Tibial artery (tissue), 4 donors: ENCODE measurements at regions not wholly inside any gene's neighbourhood (a gene's known extent, or its start where the extent isn't known, plus 50 kb on each side); places are given as distances from the start of the nearest gene placed in this dataset.

Experiments
- DNase-seq, 2 donors: peaks; one replicate each; pipeline ENCODE4 v3.0.0-alpha.2; 2019
- H3K27ac ChIP-seq, 2 donors: fragments of 200-600 bp; sonication (generic) in 1 of 2; 1 replicate in 1 of 2; 2 replicates in 1 of 2; pipeline ENCODE4 v1.5.1; 2018 to 2019; ENCODE audit warnings: mild to moderate bottlenecking in 1 of 2
- H3K27me3 ChIP-seq, 2 donors: fragments of 200-600 bp; sonication (generic) in 1 of 2; one replicate each; pipeline versions ENCODE4 v1.5.1 to v1.6.0; 2016 to 2019
- H3K36me3 ChIP-seq, 3 donors: fragments of 200-600 bp; sonication (generic) in 2 of 3; one replicate each; pipeline ENCODE4 v1.5.1; 2016 to 2019; ENCODE audit warnings: mild to moderate bottlenecking in 2 of 3
- H3K4me1 ChIP-seq, 4 donors: fragments of 200-600 bp; sonication (generic) in 2 of 4; 1 replicate in 3 of 4; 2 replicates in 1 of 4; pipeline ENCODE4 v1.5.1; 2016 to 2019
- H3K4me3 ChIP-seq, 2 donors: fragments of 200-600 bp; sonication (generic) in 1 of 2; 1 replicate in 1 of 2; 2 replicates in 1 of 2; pipeline ENCODE4 v1.5.1; 2018 to 2019; ENCODE audit warnings: mild to moderate bottlenecking in 2 of 2
- H3K9me3 ChIP-seq, 3 donors: fragments of 200-600 bp; sonication (generic) in 1 of 3; one replicate each; pipeline ENCODE4 v1.5.1; 2016 to 2019
- intact Hi-C: fragments of 100-400 bp; cut with DNase I; formaldehyde crosslinking; loops from one replicate; pipeline ENCODE4 v1.15.0; 2023; ENCODE audit warnings: low total_unique reads
- TF ChIP-seq, protein P1 (sequence below), 2 experiments: fragments of 200-600 bp in 1 of 2; fragments of 450-650 bp in 1 of 2; IDR thresholded peaks; one replicate each; pipeline ENCODE4 v1.5.1; 2017 to 2019; ENCODE audit warnings: antibody characterized with exemption in 2 of 2, mild to moderate bottlenecking in 1 of 2, moderate library complexity in 1 of 2

GRCh38 chr3:36124118-36124796, 256.0 kb upstream of the STAC start:
- no peak for DNase-seq
- Histone ChIP-seq H3K9me3 (peaks cover 0 to 6% (median 5%) of the 10 kb centered on the region in 3 donors), H3K4me1 (no peaks in the 10 kb centered on the region), H3K36me3 (no peaks in the 10 kb centered on the region), H3K4me3 (no peak overlapping the region), H3K27ac (no peak overlapping the region), H3K27me3 (no peaks in the 10 kb centered on the region)
- TF ChIP-seq, protein P1, sequence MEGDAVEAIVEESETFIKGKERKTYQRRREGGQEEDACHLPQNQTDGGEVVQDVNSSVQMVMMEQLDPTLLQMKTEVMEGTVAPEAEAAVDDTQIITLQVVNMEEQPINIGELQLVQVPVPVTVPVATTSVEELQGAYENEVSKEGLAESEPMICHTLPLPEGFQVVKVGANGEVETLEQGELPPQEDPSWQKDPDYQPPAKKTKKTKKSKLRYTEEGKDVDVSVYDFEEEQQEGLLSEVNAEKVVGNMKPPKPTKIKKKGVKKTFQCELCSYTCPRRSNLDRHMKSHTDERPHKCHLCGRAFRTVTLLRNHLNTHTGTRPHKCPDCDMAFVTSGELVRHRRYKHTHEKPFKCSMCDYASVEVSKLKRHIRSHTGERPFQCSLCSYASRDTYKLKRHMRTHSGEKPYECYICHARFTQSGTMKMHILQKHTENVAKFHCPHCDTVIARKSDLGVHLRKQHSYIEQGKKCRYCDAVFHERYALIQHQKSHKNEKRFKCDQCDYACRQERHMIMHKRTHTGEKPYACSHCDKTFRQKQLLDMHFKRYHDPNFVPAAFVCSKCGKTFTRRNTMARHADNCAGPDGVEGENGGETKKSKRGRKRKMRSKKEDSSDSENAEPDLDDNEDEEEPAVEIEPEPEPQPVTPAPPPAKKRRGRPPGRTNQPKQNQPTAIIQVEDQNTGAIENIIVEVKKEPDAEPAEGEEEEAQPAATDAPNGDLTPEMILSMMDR (IDR thresholded peaks at IDR 0.05), result no peak
- intact Hi-C loops, result no loop called here

DNA sequence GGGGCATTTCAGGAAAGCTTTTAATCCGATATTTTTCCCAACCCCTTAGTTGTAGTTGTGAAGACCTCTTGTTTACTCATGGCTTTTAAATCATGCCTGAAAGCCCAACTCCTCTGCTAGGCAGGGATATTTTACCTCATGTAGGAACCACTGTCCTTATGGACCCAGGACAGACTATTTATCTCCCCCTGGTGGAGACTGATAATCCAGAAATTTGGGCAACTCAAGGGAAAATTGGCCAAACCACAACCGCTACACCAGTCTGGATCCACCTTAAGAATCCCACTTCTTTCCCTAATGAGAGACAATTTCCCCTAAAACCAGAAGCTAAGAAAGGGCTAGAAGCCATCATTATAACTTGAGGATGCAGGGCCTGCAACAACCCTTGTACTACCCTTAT, 248.1 kb upstream of the STAC start:
- TF ChIP-seq, protein P1 (IDR thresholded peaks at IDR 0.05), result no peak
- Histone ChIP-seq H3K9me3 (peaks cover 0 to 5% (median 0%) of the 10 kb centered on the region in 3 donors), H3K4me1 (no peaks in the 10 kb centered on the region), H3K27me3 (no peaks in the 10 kb centered on the region), H3K27ac (no peak overlapping the region), H3K4me3 (no peak overlapping the region), H3K36me3 (no peaks in the 10 kb centered on the region)
- intact Hi-C loops, result no loop called here
- no peak for DNase-seq

DNA sequence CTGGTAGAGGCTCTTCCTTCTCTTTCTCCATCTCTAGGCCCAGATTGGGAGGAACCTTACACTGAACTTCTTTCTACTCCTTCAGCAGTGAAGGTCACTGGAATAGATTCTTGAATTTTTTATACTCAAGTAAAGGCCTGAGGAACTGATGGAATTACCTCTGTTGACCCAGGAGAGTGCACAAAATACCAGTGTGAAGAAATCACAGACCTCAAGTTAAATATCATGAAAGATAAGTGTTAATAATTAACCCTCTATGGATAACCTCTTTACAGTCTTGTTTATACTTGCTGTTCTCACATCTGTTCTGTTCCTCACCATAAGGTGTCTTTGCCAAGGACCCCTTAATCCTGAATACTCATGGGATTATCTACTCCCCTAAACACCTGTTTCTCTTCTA, 244.4 kb upstream of the STAC start:
- TF ChIP-seq, protein P1 (IDR thresholded peaks at IDR 0.05), result no peak
- DNase-seq, result no peak
- H3K27me3 ChIP-seq, result no peaks in the 10 kb centered on the region
- no peaks in the 10 kb centered on the region for H3K4me1 ChIP-seq
- no peaks in the 10 kb centered on the region for H3K9me3 ChIP-seq
- H3K4me3 ChIP-seq, result no peak overlapping the region
- intact Hi-C loops, result no loop called here
- no peak overlapping the region for H3K27ac ChIP-seq
- no peaks in the 10 kb centered on the region for H3K36me3 ChIP-seq

- Histone ChIP-seq H3K27ac (no peak overlapping the region), H3K27me3 (no peaks in the 10 kb centered on the region), H3K4me1 (no peaks in the 10 kb centered on the region), H3K4me3 (no peak overlapping the region), H3K36me3 (no peaks in the 10 kb centered on the region), H3K9me3 (no peaks in the 10 kb centered on the region)
- no peak for DNase-seq
- TF ChIP-seq, protein P1 (IDR thresholded peaks at IDR 0.05), result no peak
- intact Hi-C loops, result no loop called here
Observed at GRCh38 chr3:36142746-36143145, 237.6 kb upstream of the STAC start.

DNA sequence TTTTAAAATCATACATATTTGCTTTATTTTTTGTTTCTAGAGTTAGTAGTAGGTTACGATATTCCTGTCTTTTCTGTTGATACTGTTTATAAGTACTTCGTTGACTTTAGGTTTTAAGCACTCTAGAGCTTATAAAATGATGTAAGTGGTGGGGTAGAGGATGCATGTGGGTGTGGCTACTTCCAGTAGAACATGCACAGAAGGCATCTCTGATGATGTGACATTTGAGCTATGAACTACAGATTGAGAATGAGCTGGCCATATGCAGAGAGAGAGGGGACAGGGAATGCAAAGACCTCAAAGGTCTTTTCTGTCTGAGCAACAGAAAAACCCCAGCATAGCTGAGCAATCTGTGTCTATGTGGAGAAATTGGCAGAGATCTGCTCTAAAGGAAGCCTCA, 233.9 kb upstream of the STAC start:
- no peak overlapping the region for H3K4me3 ChIP-seq
- TF ChIP-seq, protein P1 (IDR thresholded peaks at IDR 0.05), result no peak
- H3K9me3 ChIP-seq, result no peaks in the 10 kb centered on the region
- H3K27me3 ChIP-seq, result no peaks in the 10 kb centered on the region
- DNase-seq, result no peak
- H3K27ac ChIP-seq, result no peak overlapping the region
- intact Hi-C loops, result no loop called here
- H3K4me1 ChIP-seq, result no peaks in the 10 kb centered on the region
- H3K36me3 ChIP-seq, result no peaks in the 10 kb centered on the region
